ENCODE measurements at regions not wholly inside any gene's neighbourhood (a gene's known extent, or its start where the extent isn't known, plus 50 kb on each side); places are given as distances from the start of the nearest gene placed in this dataset.

DNA sequence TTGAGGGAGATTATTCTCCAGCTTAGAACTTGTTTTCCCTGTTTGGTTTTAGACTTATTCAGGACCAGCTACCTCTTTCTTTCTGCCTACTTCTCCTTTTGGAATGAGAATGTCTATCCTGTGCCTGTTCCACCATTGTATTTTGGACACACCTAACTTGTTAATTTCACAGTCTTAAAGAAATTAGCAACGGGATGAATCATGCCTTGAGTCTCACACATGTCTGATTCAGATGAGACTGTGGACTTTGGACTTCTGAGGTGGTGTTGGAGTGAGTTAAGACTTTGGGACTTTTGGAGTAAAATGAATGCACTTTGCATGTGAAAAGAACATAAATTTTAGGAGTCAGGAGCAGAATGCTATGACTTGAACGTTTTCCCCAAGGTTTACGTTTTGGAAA, 581.4 kb downstream of the CDH11 start:
- Mint-ChIP-seq H3K9me3 (no peaks in the 10 kb centered on the region), H3K4me3 (no peak overlapping the region), H3K4me1 (peaks cover 24% of the 10 kb centered on the region), H3K27me3 (ENCODE audit: low read depth) (no peaks in the 10 kb centered on the region), H3K36me3 (ENCODE audit: low read depth) (peaks cover 3% of the 10 kb centered on the region), H3K27ac (no peak overlapping the region)
- TF ChIP-seq, protein P1, sequence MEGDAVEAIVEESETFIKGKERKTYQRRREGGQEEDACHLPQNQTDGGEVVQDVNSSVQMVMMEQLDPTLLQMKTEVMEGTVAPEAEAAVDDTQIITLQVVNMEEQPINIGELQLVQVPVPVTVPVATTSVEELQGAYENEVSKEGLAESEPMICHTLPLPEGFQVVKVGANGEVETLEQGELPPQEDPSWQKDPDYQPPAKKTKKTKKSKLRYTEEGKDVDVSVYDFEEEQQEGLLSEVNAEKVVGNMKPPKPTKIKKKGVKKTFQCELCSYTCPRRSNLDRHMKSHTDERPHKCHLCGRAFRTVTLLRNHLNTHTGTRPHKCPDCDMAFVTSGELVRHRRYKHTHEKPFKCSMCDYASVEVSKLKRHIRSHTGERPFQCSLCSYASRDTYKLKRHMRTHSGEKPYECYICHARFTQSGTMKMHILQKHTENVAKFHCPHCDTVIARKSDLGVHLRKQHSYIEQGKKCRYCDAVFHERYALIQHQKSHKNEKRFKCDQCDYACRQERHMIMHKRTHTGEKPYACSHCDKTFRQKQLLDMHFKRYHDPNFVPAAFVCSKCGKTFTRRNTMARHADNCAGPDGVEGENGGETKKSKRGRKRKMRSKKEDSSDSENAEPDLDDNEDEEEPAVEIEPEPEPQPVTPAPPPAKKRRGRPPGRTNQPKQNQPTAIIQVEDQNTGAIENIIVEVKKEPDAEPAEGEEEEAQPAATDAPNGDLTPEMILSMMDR (IDR thresholded peaks at IDR 0.05; ENCODE audit: unreplicated experiment in 3 of 3), result no peak

DNA sequence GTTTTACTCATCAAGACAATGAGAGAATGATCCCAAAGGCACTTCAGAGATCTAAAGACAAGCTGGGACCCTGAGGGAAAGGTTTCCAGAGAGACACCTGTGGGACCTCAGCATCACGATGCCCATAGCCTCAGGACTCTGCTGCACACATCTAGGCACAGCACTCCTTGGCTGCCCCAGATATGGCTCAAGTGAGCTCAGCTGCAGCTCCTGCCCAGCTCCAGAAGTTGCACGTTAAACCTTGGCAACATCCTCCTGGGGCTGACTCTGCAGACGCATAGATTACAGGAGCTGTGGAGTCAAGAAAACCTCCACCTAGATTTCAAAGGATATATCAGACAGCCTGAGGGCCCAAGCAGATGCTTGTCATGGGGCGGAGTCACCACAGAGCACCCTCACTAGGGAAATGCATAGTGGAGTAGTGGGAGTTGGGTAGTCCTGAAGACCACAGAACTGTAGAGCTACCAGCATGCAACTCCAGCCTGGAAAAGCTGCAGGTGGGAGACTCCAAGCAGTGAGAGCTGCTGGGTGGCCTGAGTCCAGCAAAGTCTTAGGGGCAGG, 582.0 kb downstream of the CDH11 start:
- Mint-ChIP-seq H3K27ac (no peak overlapping the region), H3K4me1 (peaks cover 24% of the 10 kb centered on the region), H3K4me3 (no peak overlapping the region), H3K9me3 (no peaks in the 10 kb centered on the region), H3K36me3 (ENCODE audit: low read depth) (peaks cover 3% of the 10 kb centered on the region), H3K27me3 (ENCODE audit: low read depth) (no peaks in the 10 kb centered on the region)
- TF ChIP-seq, protein P1 (IDR thresholded peaks at IDR 0.05; ENCODE audit: unreplicated experiment in 3 of 3), result no peak

DNA sequence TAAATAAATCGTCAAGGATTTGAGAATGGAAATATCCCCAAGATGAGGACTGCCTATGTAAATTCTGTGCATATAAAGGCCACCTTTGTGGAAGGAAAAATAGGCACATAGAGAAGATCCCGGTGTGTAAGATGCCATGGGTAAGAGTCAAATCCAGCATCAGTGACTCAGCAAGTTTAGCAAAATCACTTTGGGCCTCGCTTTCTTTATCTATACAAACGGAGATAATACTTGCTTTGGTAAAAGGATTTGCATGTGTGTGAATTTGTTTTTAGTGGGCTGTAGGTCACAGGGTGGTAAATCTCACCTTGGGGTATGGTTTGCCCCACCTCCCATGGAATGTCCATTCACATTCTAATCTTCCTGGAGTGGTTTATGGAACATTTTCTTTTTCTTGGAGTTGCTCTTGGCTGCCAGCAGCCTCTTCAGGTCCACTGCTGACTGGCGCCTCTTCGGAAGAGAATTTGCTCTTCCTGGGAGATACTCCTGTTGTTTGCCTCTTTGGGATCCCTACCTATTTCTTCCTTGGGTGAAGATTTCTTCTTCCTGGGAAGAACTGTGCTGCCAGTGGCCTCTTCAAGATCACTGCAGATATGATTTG, 587.6 kb downstream of the CDH11 start:
- no peaks in the 10 kb centered on the region for H3K27me3 Mint-ChIP-seq (ENCODE audit: low read depth)
- no peaks in the 10 kb centered on the region for H3K9me3 Mint-ChIP-seq
- peaks cover 25% of the 10 kb centered on the region for H3K4me1 Mint-ChIP-seq
- TF ChIP-seq, protein P1 (IDR thresholded peaks at IDR 0.05; ENCODE audit: unreplicated experiment in 3 of 3), result no peak
- no peak overlapping the region for H3K27ac Mint-ChIP-seq
- H3K36me3 Mint-ChIP-seq (ENCODE audit: low read depth), result peaks cover 3% of the 10 kb centered on the region
- H3K4me3 Mint-ChIP-seq, result no peak overlapping the region

DNA sequence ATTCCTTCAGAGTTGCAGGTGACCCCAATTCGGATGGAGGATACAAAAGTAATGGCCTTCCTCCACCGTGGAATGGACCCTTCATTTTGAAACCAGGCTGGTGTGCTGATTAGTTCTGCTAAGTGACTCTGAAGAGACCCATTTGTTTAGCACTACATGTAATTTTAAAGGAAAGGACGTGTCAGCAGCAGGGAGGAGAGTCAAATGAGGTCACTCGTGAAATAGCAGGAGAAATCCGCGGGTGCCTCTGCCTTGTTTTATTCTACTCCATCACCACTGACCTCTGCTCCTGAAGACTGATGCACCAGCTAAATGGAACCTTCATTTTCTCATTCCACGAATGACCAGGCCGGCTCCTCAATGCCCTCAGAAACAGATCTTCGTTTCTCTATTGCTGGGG, 589.2 kb downstream of the CDH11 start:
- H3K36me3 Mint-ChIP-seq (ENCODE audit: low read depth), result no peaks in the 10 kb centered on the region

DNA sequence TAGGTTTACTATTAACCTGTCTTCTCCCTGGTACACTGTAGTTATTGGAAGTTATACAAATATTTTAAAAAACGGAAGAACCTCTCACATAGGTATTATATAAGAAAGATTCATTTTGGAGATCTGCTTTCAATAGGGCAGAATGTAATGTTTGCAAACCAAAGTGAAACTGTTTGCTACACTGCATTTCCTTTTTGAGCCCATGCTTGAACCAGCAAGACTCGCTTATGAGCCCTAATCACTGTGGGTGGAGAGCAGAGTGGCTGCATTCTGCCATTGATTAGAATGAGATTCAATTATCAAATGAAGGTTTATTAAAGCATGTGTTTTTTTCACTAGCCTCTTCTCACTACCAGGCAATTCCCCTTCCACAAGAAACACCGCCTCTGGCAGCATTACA, 589.7 kb downstream of the CDH11 start:
- TF ChIP-seq, protein P1 (IDR thresholded peaks at IDR 0.05; ENCODE audit: unreplicated experiment in 3 of 3), result no peak
- Mint-ChIP-seq H3K27me3 (ENCODE audit: low read depth) (no peaks in the 10 kb centered on the region), H3K4me1 (peaks cover 25% of the 10 kb centered on the region), H3K36me3 (ENCODE audit: low read depth) (no peaks in the 10 kb centered on the region), H3K9me3 (no peaks in the 10 kb centered on the region), H3K27ac (peak overlapping the region; percentile 0 to 49 (median 1)), H3K4me3 (no peak overlapping the region)

More for the DNA sequence above, 589.2 kb downstream of the CDH11 start:
- no peaks in the 10 kb centered on the region for H3K9me3 Mint-ChIP-seq
- TF ChIP-seq, protein P1 (IDR thresholded peaks at IDR 0.05; ENCODE audit: unreplicated experiment in 3 of 3), result no peak
- H3K4me3 Mint-ChIP-seq, result no peak overlapping the region
- peaks cover 25% of the 10 kb centered on the region for H3K4me1 Mint-ChIP-seq
- H3K27me3 Mint-ChIP-seq (ENCODE audit: low read depth), result no peaks in the 10 kb centered on the region
- peak overlapping the region in 2 of 3 experiments; percentile 1 to 49 for H3K27ac Mint-ChIP-seq

DNA sequence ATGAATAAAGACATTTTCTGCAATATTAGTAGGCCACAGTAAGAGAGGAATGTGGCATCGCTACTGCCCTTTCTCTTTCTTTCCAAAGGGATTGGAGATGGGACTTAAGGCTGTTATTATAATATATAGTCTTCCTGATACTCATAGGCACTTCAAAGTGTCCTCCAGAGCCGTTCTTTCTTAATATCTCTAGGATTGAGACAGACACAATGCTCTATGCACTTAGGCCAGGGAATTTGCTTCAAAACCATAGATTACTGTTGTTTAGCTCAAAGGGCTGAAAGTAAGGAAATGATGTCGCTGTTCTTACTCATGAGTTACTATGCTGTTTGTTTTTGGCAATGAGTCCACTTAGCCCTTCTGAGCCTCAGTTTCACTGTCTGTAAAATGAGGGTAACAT, 590.5 kb downstream of the CDH11 start:
- Mint-ChIP-seq H3K9me3 (no peaks in the 10 kb centered on the region), H3K27ac (no peak overlapping the region), H3K4me3 (no peak overlapping the region), H3K36me3 (ENCODE audit: low read depth) (no peaks in the 10 kb centered on the region), H3K27me3 (ENCODE audit: low read depth) (no peaks in the 10 kb centered on the region), H3K4me1 (peaks cover 25% of the 10 kb centered on the region)
- TF ChIP-seq, protein P1 (IDR thresholded peaks at IDR 0.05; ENCODE audit: unreplicated experiment in 3 of 3), result no peak

Measured in nephron (organoid).